ENCODE measurements at regions not wholly inside any gene's neighbourhood (a gene's known extent, or its start where the extent isn't known, plus 50 kb on each side); places are given as distances from the start of the nearest gene placed in this dataset.
"Not testable (repeated sequence)": the region's sequence is repeated elsewhere in the genome, so short reads cannot be mapped to it uniquely, and the experiment has no call there.

DNA sequence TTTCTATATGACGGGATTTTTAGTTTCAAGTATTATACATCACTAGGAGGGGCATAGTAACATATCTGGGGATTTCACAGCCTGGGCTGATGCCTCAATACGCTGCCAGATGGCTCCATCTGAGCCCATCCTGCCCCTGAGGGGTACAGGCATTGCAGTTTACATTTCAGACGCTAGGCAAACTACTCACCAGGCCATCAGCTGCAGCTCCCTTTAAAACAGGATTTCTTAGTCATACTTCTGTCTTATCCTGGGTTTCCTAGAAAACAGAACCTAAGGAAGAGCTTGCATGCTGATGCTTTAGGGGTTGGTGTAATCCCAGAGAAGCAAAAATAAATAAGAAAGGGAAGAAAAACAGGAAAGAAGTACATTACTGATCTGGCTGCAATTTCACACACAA lies 372.8 kb upstream of the PIK3R1 start:
- no peaks in the 10 kb centered on the region for H3K27me3 ChIP-seq (ENCODE audit: control insufficient read depth in 4 of 4, insufficient read depth in 4 of 4, low read length in 3 of 4)
- WGBS = 90% methylated on average over 3 of the region's 3 CpGs
- TF ChIP-seq FOXA1 (IDR thresholded peaks at IDR 0.05) = no peak
- TF ChIP-seq EGR1 (IDR thresholded peaks at IDR 0.05; ENCODE audit: low read depth in 2 of 2) = no peak
- no peak for TF ChIP-seq NR2F2 (IDR thresholded peaks at IDR 0.05)
- TF ChIP-seq, protein P1, sequence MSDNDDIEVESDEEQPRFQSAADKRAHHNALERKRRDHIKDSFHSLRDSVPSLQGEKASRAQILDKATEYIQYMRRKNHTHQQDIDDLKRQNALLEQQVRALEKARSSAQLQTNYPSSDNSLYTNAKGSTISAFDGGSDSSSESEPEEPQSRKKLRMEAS (IDR thresholded peaks at IDR 0.05) = no peak
- no peak for TF ChIP-seq HNF4A (conservative IDR thresholded peaks at IDR 0.05)
- TF ChIP-seq RXRA (IDR thresholded peaks at IDR 0.05) = no peak
- no peak for TF ChIP-seq RAD21 (IDR thresholded peaks at IDR 0.05)
- TF ChIP-seq GABPA (IDR thresholded peaks at IDR 0.05 in 1 of 2, conservative IDR thresholded peaks at IDR 0.05 in 1 of 2) = no peak
- TF ChIP-seq SP1 (IDR thresholded peaks at IDR 0.05) = no peak
- no peak for TF ChIP-seq JUND (IDR thresholded peaks at IDR 0.05)
- TF ChIP-seq HNF4G (IDR thresholded peaks at IDR 0.05) = no peak
- no peak for TF ChIP-seq YY1 (IDR thresholded peaks at IDR 0.05)
- TF ChIP-seq, protein P2, sequence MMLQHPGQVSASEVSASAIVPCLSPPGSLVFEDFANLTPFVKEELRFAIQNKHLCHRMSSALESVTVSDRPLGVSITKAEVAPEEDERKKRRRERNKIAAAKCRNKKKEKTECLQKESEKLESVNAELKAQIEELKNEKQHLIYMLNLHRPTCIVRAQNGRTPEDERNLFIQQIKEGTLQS (IDR thresholded peaks at IDR 0.05) = no peak
- no peak for TF ChIP-seq FOXA2 (IDR thresholded peaks at IDR 0.05)
- no peak for TF ChIP-seq TAF1 (conservative IDR thresholded peaks at IDR 0.05)
- no peaks in the 10 kb centered on the region for H3K4me1 ChIP-seq (ENCODE audit: control insufficient read depth in 4 of 4, insufficient read depth in 4 of 4, low read length in 3 of 4)
- DNase-seq (ENCODE audit: low spot score) = no peak
- no peaks in the 10 kb centered on the region for H3K9me3 ChIP-seq (ENCODE audit: control insufficient read depth in 4 of 4, low read length in 3 of 4)
- no peaks in the 10 kb centered on the region for H3K36me3 ChIP-seq (ENCODE audit: control insufficient read depth in 4 of 4, insufficient read depth in 3 of 4, low read depth in 1 of 4, low read length in 3 of 4)
- no peak overlapping the region for H3K4me3 ChIP-seq (ENCODE audit: low read depth in 1 of 3, low read length in 3 of 3)
- no peak overlapping the region for H3K27ac ChIP-seq (ENCODE audit: low read depth in 1 of 2, low read length in 2 of 2)
- no peak overlapping the region for H3K9ac ChIP-seq (ENCODE audit: low read depth in 1 of 2, low read length in 2 of 2)

DNA sequence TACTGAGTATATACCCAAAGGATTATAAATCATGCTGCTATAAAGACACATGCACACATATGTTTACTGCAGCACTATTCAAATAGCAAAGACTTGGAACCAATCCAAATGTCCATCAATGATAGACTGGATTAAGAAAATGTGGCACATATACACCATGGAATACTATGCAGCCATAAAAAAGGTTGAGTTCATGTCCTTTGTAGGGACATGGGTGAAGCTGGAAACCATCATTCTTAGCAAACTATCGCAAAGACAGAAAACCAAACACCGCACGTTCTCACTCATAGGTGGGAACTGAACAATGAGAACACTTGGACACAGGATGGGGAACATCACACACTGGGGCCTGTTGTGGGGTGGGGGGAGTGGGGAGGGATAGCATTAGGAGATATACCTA lies 378.3 kb upstream of the PIK3R1 start:
- H3K27me3 ChIP-seq (ENCODE audit: control insufficient read depth in 4 of 4, insufficient read depth in 4 of 4, low read length in 3 of 4); H3K9ac ChIP-seq (ENCODE audit: low read depth in 1 of 2, low read length in 2 of 2); H3K4me3 ChIP-seq (ENCODE audit: low read depth in 1 of 3, low read length in 3 of 3); H3K9me3 ChIP-seq (ENCODE audit: control insufficient read depth in 4 of 4, low read length in 3 of 4); DNase-seq (ENCODE audit: low spot score); H3K27ac ChIP-seq (ENCODE audit: low read depth in 1 of 2, low read length in 2 of 2); H3K36me3 ChIP-seq (ENCODE audit: control insufficient read depth in 4 of 4, insufficient read depth in 3 of 4, low read depth in 1 of 4, low read length in 3 of 4); H3K4me1 ChIP-seq (ENCODE audit: control insufficient read depth in 4 of 4, insufficient read depth in 4 of 4, low read length in 3 of 4): not testable (repeated sequence)
- 95% methylated on average over 3 of the region's 3 CpGs for WGBS

DNA sequence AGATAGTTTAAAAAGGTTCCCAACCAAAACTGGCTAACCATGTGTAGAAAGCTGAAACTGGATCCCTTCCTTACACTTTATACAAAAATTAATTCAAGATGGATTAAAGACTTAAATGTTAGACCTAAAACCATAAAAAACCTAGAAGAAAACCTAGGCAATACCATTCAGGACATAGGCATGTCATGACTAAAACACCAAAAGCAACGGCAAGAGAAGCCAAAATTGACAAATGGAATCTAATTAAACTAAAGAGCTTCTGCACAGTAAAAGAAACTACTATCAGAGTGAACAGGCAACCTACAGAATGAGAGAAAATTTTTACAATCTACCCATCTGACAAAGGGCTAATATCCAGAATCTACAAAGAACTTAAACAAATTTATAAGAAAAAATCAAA lies 379.1 kb upstream of the PIK3R1 start:
- not testable (repeated sequence) for H3K9ac ChIP-seq (ENCODE audit: low read depth in 1 of 2, low read length in 2 of 2); H3K36me3 ChIP-seq (ENCODE audit: control insufficient read depth in 4 of 4, insufficient read depth in 3 of 4, low read depth in 1 of 4, low read length in 3 of 4); H3K9me3 ChIP-seq (ENCODE audit: control insufficient read depth in 4 of 4, low read length in 3 of 4); H3K4me3 ChIP-seq (ENCODE audit: low read depth in 1 of 3, low read length in 3 of 3); H3K27me3 ChIP-seq (ENCODE audit: control insufficient read depth in 4 of 4, insufficient read depth in 4 of 4, low read length in 3 of 4); H3K4me1 ChIP-seq (ENCODE audit: control insufficient read depth in 4 of 4, insufficient read depth in 4 of 4, low read length in 3 of 4); DNase-seq (ENCODE audit: low spot score); H3K27ac ChIP-seq (ENCODE audit: low read depth in 1 of 2, low read length in 2 of 2)
- WGBS = 95% methylated on average over 1 of the region's 1 CpG

DNA sequence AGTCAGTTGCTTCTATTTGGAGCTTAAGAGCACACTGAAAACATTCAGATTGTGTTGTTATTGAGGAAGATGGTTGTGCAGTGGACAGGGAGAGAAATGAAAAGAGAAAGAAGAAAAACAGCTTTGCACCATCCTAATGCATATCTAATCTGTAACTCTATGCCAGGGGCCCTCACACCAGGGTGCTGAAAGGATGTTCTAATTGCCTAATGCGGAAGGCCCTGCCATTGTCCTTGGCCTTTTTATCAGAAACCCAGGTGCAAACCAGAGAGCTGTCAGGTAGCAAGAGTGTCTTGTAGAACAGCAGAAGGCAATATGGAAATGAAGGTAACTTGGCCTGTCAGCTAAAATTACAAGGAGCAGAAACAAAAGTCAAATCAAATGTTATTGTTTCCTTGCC lies 384.5 kb upstream of the PIK3R1 start:
- Histone ChIP-seq H3K4me3 (ENCODE audit: low read depth in 1 of 3, low read length in 3 of 3) (no peak overlapping the region), H3K27ac (ENCODE audit: low read depth in 1 of 2, low read length in 2 of 2) (no peak overlapping the region), H3K9ac (ENCODE audit: low read depth in 1 of 2, low read length in 2 of 2) (no peak overlapping the region), H3K36me3 (ENCODE audit: control insufficient read depth in 4 of 4, insufficient read depth in 3 of 4, low read depth in 1 of 4, low read length in 3 of 4) (no peaks in the 10 kb centered on the region), H3K27me3 (ENCODE audit: control insufficient read depth in 4 of 4, insufficient read depth in 4 of 4, low read length in 3 of 4) (no peaks in the 10 kb centered on the region), H3K9me3 (ENCODE audit: control insufficient read depth in 4 of 4, low read length in 3 of 4) (no peaks in the 10 kb centered on the region), H3K4me1 (ENCODE audit: control insufficient read depth in 4 of 4, insufficient read depth in 4 of 4, low read length in 3 of 4) (no peaks in the 10 kb centered on the region)
- TF ChIP-seq, protein P2 (IDR thresholded peaks at IDR 0.05) = no peak
- TF ChIP-seq YY1 (IDR thresholded peaks at IDR 0.05) = no peak
- no peak for DNase-seq (ENCODE audit: low spot score)
- 98% methylated on average over 1 of the region's 1 CpG for WGBS

Data from liver (tissue), 7 donors.